Thoracic aorta (tissue), 2 donors: ENCODE measurements at regions not wholly inside any gene's neighbourhood (a gene's known extent, or its start where the extent isn't known, plus 50 kb on each side); places are given as distances from the start of the nearest gene placed in this dataset.

Experiments used
- ATAC-seq: fragments of 150-250 bp; one replicate; pipeline ENCODE4 v1.8.0; 2017; ENCODE audit warnings: low read depth; ENCODE audit not compliant: insufficient number of reproducible peaks, low FRiP score
- DNase-seq: peaks from one replicate; pipeline ENCODE4 v3.0.0-alpha.2; 2020; ENCODE audit warnings: low spot score
- H3K27ac ChIP-seq, 2 donors: fragments of 200-600 bp; sonication (generic); 1 replicate in 1 of 2; 2 replicates in 1 of 2; pipeline ENCODE4 v1.5.1; 2016; ENCODE audit warnings: mild to moderate bottlenecking in 2 of 2, moderate library complexity in 2 of 2
- H3K27me3 ChIP-seq: fragments of 200-600 bp; sonication (generic); replicated peaks from 2 replicates; pipeline ENCODE4 v1.6.0; 2016; ENCODE audit warnings: mild to moderate bottlenecking; ENCODE audit not compliant: insufficient read depth
- H3K36me3 ChIP-seq: fragments of 200-600 bp; sonication (generic); one replicate; pipeline ENCODE4 v1.5.1; 2016
- H3K4me1 ChIP-seq, 2 donors: fragments of 200-600 bp; sonication (generic); 1 replicate in 1 of 2; 2 replicates in 1 of 2; pipeline versions ENCODE4 v1.5.1 to v1.6.0; 2016; ENCODE audit warnings: low read depth in 2 of 2, mild to moderate bottlenecking in 1 of 2; ENCODE audit not compliant: control insufficient read depth in 1 of 2
- H3K4me3 ChIP-seq: fragments of 200-600 bp; sonication (generic); 2 replicates; pipeline ENCODE4 v1.5.1; 2016; ENCODE audit warnings: mild to moderate bottlenecking
- H3K9me3 ChIP-seq: fragments of 200-600 bp; sonication (generic); 2 replicates; pipeline ENCODE4 v1.5.1; 2016
- TF ChIP-seq, protein P1 (sequence below): fragments of 200-600 bp; sonication (generic); IDR thresholded peaks from one replicate; pipeline ENCODE4 v1.5.1; 2019; ENCODE audit warnings: antibody characterized with exemption

DNA sequence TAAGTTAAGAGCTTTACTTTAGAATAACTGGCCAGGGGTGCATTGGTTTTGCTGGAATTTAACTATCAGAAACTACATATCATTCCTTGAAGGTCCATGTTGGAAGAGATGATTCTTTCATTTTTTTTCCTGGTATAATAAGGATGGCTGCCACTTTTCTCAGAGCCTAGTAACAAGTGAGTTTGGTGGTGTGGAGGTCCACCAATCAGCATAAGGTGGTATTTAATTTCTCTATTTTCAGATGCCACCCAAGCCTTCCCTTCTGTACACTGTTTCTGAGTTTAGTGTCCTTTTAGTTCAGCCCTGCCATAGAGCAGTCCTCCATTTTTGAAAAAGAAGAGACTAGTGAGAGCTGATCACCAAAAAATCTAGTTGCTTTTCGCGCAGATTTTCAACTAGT is 386.3 kb downstream of the USP25 start:
- no peaks in the 10 kb centered on the region for H3K27me3 ChIP-seq
- H3K36me3 ChIP-seq, result no peaks in the 10 kb centered on the region
- DNase-seq (no peak), ATAC-seq (no peak)
- peak overlapping the region in 1 of 2 donors; percentile 7 for H3K27ac ChIP-seq
- peaks cover 0 to 8% of the 10 kb centered on the region in 2 donors for H3K4me1 ChIP-seq
- TF ChIP-seq, protein P1, sequence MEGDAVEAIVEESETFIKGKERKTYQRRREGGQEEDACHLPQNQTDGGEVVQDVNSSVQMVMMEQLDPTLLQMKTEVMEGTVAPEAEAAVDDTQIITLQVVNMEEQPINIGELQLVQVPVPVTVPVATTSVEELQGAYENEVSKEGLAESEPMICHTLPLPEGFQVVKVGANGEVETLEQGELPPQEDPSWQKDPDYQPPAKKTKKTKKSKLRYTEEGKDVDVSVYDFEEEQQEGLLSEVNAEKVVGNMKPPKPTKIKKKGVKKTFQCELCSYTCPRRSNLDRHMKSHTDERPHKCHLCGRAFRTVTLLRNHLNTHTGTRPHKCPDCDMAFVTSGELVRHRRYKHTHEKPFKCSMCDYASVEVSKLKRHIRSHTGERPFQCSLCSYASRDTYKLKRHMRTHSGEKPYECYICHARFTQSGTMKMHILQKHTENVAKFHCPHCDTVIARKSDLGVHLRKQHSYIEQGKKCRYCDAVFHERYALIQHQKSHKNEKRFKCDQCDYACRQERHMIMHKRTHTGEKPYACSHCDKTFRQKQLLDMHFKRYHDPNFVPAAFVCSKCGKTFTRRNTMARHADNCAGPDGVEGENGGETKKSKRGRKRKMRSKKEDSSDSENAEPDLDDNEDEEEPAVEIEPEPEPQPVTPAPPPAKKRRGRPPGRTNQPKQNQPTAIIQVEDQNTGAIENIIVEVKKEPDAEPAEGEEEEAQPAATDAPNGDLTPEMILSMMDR, result no peak
- no peaks in the 10 kb centered on the region for H3K9me3 ChIP-seq
- no peak overlapping the region for H3K4me3 ChIP-seq

DNA sequence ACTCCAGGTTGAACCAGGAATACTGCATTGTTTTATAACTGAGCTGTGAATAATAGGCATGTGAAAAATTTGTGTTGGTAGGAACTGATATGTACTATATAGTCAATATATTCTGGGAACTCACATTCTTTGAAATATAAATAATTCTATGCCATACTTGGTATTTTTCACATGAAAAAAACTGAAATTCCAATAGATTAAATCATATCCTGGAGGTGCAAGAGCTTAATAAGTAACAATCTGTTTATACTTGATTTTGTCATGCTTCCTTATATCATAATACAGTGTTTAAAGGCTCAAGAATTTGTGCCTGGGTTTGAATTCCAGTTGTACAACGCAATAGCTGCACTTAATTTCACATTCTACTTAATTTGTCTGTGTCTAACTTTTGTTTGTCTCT is 387.0 kb downstream of the USP25 start:
- DNase-seq (no peak), ATAC-seq (no peak)
- H3K4me1 ChIP-seq, result peaks cover 0 to 8% of the 10 kb centered on the region in 2 donors
- TF ChIP-seq, protein P1, result no peak
- H3K27me3 ChIP-seq, result no peaks in the 10 kb centered on the region
- H3K9me3 ChIP-seq, result no peaks in the 10 kb centered on the region
- no peaks in the 10 kb centered on the region for H3K36me3 ChIP-seq
- H3K27ac ChIP-seq, result peak overlapping the region; percentile 20 to 28
- peak overlapping the region; percentile 47 for H3K4me3 ChIP-seq

DNA sequence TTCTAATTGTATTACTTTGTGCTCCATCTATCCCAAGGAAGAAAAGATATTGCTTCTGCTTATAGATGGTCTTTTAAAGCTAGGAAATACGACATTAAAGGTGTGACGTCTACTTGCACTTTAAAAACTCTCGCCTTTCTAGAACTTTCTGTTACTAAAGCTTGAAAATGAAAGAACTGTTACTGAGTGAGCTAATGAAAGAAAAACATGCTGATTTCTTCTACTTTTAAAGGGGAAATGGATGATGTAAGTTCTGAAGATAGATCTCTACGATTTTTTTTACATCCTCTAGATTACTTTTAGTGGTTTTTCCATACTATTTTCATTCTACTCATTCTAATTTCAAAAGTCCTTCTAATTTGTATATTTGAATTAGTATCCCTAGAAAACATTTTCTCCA is 387.5 kb downstream of the USP25 start:
- TF ChIP-seq, protein P1, result no peak
- no peaks in the 10 kb centered on the region for H3K36me3 ChIP-seq
- no peaks in the 10 kb centered on the region for H3K9me3 ChIP-seq
- H3K4me3 ChIP-seq, result peak overlapping the region; percentile 47
- peaks cover 0 to 8% of the 10 kb centered on the region in 2 donors for H3K4me1 ChIP-seq
- H3K27me3 ChIP-seq, result no peaks in the 10 kb centered on the region
- DNase-seq, result no peak
- H3K27ac ChIP-seq, result peak overlapping the region; percentile 20 to 28
- peak; percentile 27 for ATAC-seq

DNA sequence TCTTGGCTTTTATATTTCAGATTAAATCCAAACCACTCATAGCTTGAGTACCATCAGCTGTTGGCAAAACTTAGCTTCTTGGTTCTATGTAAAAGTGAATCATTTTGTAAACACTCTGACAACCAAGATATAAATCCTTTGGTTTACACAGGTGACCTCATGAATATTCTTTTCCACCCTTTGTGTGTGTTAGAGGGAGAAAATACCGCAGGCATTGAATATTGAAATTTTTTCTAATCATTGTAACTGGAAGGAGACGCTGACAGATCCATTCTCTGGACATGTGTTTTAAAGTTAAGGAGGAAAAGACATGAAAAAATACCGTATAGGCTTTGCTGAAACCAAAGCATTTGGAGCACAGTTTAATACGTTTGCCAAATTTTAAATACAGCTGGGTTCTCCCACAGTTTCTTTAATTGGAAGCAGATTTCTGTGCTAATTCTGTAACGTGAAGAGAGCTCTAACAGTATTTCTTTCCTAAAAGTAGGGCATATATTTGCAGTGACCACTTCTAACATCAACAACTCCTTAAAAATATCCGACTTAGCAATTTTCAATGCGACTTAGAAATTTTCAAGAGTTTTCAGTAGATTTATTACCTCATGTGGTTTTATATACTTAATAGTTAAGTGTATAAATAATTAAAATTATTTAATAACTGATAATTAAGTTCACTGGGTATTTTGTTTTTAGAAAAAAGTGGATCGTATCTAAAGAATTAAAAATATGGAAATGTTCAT is 388.2 kb downstream of the USP25 start:
- no peak for ATAC-seq
- no peaks in the 10 kb centered on the region for H3K36me3 ChIP-seq
- H3K27ac ChIP-seq, result peak overlapping the region in 1 of 2 donors; percentile 28

DNA sequence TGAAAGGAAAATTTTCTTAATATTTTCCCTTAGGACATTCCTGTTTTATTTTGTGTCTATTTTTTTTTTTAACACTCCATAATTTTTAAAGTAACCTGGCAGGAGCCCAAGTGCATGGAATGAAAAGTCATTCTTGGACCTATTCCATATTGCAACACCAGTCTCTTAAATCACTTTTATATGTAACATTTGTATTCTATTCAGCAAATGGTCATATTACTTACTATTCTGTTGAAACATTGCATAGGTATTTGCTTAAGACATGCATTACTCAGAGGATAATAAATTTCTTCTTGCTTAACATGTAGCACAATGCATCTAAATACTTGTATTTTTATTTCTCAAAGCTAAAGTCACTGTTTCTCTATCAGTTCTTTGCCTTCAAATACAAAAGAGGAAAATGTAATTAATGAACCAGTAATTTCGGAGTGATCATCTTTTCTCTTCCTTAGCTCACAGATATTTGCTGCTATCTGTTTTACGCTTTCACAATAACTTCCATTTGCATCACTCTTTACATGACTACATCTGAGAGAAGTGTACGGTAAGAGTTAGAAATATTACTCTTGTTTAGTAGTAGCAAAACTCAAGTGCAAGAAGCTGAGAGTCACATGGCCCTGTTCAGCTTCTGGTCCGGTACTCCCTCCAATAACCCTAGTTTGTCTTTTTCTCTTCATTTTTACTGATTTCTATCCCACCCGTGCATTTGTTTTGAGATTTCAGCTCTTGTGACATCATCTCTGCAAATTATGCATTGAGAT is 394.8 kb downstream of the USP25 start:
- no peak overlapping the region for H3K4me3 ChIP-seq
- DNase-seq, result no peak
- no peaks in the 10 kb centered on the region for H3K36me3 ChIP-seq
- no peak overlapping the region for H3K27ac ChIP-seq
- no peak for ATAC-seq
- no peaks in the 10 kb centered on the region for H3K9me3 ChIP-seq
- H3K4me1 ChIP-seq, result peaks cover 0 to 8% of the 10 kb centered on the region in 2 donors
- TF ChIP-seq, protein P1, result no peak
- H3K27me3 ChIP-seq, result no peaks in the 10 kb centered on the region

More for the DNA sequence above, 388.2 kb downstream of the USP25 start:
- no peaks in the 10 kb centered on the region for H3K9me3 ChIP-seq
- no peak for DNase-seq
- no peaks in the 10 kb centered on the region for H3K27me3 ChIP-seq
- H3K4me3 ChIP-seq, result peak overlapping the region; percentile 47
- TF ChIP-seq, protein P1, result no peak
- peaks cover 0 to 8% of the 10 kb centered on the region in 2 donors for H3K4me1 ChIP-seq
